Kidney (tissue), 13 donors: ENCODE measurements at regions not wholly inside any gene's neighbourhood (a gene's known extent, or its start where the extent isn't known, plus 50 kb on each side); places are given as distances from the start of the nearest gene placed in this dataset.

Experiments used
- DNase-seq, 5 donors: peaks; one replicate each; pipeline ENCODE4 v3.0.0-alpha.2; 2013 to 2020
- FAIRE-seq: peaks from 2 replicates; lab custom pipeline; 2012; peaks lifted over from hg19 to GRCh38; lab: Jason Lieb, UNC
- H3K27ac ChIP-seq, 2 donors: one replicate each; pipeline ENCODE4 v1.7.0; 2013; ENCODE audit warnings: low read depth in 2 of 2, low read length in 2 of 2, inconsistent platforms in 1 of 2
- H3K27me3 ChIP-seq: one replicate; pipeline ENCODE4 v1.7.1; 2013; ENCODE audit warnings: low read length, inconsistent platforms; ENCODE audit not compliant: control insufficient read depth, insufficient read depth
- H3K36me3 ChIP-seq, 3 donors: one replicate each; pipeline versions ENCODE4 v1.7.0 to v1.7.1; 2013; ENCODE audit warnings: low read length in 3 of 3, control low read depth in 1 of 3, inconsistent platforms in 1 of 3; ENCODE audit not compliant: insufficient read depth in 3 of 3, control insufficient read depth in 2 of 3
- H3K4me1 ChIP-seq, 3 donors: one replicate each; pipeline versions ENCODE4 v1.7.0 to v1.7.1; 2013; ENCODE audit warnings: low read length in 3 of 3, inconsistent platforms in 1 of 3, low read depth in 1 of 3; ENCODE audit not compliant: control insufficient read depth in 2 of 3, insufficient read depth in 2 of 3
- H3K4me3 ChIP-seq, 3 donors: one replicate each; pipeline versions ENCODE4 v1.7.0 to v1.8.1; 2013; ENCODE audit warnings: low read length in 3 of 3, control low read depth in 1 of 3, inconsistent platforms in 1 of 3
- H3K9ac ChIP-seq, 3 donors: one replicate each; pipeline versions ENCODE4 v1.7.0 to v1.7.1; 2013; ENCODE audit warnings: low read length in 3 of 3, control low read depth in 1 of 3, inconsistent platforms in 1 of 3
- H3K9me3 ChIP-seq, 3 donors: one replicate each; pipeline versions ENCODE4 v1.7.0 to v1.7.1; 2013; ENCODE audit warnings: low read length in 3 of 3, control low read depth in 1 of 3, inconsistent platforms in 1 of 3; ENCODE audit not compliant: control insufficient read depth in 2 of 3, insufficient read depth in 1 of 3
- intact Hi-C: fragments of 100-400 bp; cut with DNase I; formaldehyde crosslinking; loops from one replicate; pipeline ENCODE4 v1.11.1; 2022
- TF ChIP-seq, protein P1 (sequence below): IDR thresholded peaks from 3 replicates; pipeline ENCODE4 v1.5.1; 2012; ENCODE audit warnings: mild to moderate bottlenecking, moderate library complexity, borderline replicate concordance; ENCODE audit not compliant: insufficient read depth; ENCODE audit errors: extremely low read depth
- donor health status: control.
- donor health status: control.
- donor health status: control.
- donor health status: control.
- donor health status: control.
- donor health status: DM: yes; HTN: yes; CAD: no.
- donor health status: Normal renal cell carcinoma (clear cell type).

DNA sequence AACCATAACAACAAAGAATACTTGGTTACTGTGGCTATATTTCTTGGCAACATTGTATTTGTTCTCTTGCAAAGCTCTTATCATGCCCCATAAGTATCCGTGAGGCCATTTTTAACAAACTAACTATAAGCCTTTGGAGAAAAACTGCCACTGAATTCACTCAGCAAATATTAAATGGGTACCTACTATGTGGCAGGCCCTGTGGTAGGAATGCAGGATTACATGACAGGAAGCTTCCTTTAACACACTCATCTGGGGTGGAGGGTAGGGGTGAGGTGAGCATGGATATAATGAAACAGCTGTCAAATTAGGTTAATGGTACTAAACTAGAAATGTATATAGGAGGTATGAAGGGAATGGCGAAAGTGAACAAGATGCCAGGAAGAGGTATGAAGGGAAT lies 504.8 kb downstream of the MEI4 start:
- H3K9ac ChIP-seq: no peak overlapping the region
- FAIRE-seq: no peak

DNA sequence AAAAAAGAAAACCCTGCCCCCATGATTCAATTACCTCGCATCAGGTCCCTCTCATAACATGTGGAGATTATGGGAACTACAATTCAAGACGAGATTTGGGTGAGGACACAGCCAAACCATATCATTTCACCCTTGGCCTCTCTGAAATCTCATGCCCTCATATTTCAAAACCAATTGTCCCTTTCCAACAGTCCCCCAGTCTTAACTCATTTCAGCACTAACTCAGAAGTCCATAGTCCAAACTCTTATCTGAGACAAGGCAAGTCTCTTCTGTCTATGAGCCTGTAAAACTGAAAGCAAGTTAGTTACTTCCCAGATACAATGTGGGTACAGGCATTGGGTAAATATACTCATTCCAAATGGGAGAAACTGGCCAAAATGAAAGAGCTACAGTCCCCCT lies 536.1 kb downstream of the MEI4 start:
- Histone ChIP-seq H3K4me1 (no peaks in the 10 kb centered on the region), H3K27me3 (no peaks in the 10 kb centered on the region), H3K9me3 (no peaks in the 10 kb centered on the region), H3K27ac (no peak overlapping the region), H3K36me3 (no peaks in the 10 kb centered on the region), H3K4me3 (no peak overlapping the region), H3K9ac (no peak overlapping the region)
- no peak for FAIRE-seq
- TF ChIP-seq, protein P1, sequence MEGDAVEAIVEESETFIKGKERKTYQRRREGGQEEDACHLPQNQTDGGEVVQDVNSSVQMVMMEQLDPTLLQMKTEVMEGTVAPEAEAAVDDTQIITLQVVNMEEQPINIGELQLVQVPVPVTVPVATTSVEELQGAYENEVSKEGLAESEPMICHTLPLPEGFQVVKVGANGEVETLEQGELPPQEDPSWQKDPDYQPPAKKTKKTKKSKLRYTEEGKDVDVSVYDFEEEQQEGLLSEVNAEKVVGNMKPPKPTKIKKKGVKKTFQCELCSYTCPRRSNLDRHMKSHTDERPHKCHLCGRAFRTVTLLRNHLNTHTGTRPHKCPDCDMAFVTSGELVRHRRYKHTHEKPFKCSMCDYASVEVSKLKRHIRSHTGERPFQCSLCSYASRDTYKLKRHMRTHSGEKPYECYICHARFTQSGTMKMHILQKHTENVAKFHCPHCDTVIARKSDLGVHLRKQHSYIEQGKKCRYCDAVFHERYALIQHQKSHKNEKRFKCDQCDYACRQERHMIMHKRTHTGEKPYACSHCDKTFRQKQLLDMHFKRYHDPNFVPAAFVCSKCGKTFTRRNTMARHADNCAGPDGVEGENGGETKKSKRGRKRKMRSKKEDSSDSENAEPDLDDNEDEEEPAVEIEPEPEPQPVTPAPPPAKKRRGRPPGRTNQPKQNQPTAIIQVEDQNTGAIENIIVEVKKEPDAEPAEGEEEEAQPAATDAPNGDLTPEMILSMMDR: no peak
- no peak for DNase-seq
- intact Hi-C loops: no loop called here

More for the DNA sequence above, 504.8 kb downstream of the MEI4 start:
- TF ChIP-seq, protein P1: no peak
- H3K27me3 ChIP-seq: no peaks in the 10 kb centered on the region
- no peak overlapping the region for H3K4me3 ChIP-seq
- no peaks in the 10 kb centered on the region for H3K9me3 ChIP-seq
- no peaks in the 10 kb centered on the region for H3K36me3 ChIP-seq
- no peak for DNase-seq
- H3K4me1 ChIP-seq: no peaks in the 10 kb centered on the region
- H3K27ac ChIP-seq: no peak overlapping the region
- intact Hi-C loops: no loop called here

- intact Hi-C loops: no loop called here
Measured at GRCh38 chr6:78192057-78192456, 539.2 kb downstream of the MEI4 start.

More at GRCh38 chr6:78192057-78192456, 539.2 kb downstream of the MEI4 start:
- Histone ChIP-seq H3K4me3 (no peak overlapping the region), H3K9me3 (no peaks in the 10 kb centered on the region), H3K36me3 (no peaks in the 10 kb centered on the region), H3K9ac (no peak overlapping the region), H3K27me3 (no peaks in the 10 kb centered on the region), H3K27ac (no peak overlapping the region), H3K4me1 (no peaks in the 10 kb centered on the region)
- TF ChIP-seq, protein P1: no peak
- DNase-seq: no peak
- no peak for FAIRE-seq
